ENCODE measurements at regions not wholly inside any gene's neighbourhood (a gene's known extent, or its start where the extent isn't known, plus 50 kb on each side); places are given as distances from the start of the nearest gene placed in this dataset.
"Not testable (repeated sequence)": the region's sequence is repeated elsewhere in the genome, so short reads cannot be mapped to it uniquely, and the experiment has no call there.

DNA sequence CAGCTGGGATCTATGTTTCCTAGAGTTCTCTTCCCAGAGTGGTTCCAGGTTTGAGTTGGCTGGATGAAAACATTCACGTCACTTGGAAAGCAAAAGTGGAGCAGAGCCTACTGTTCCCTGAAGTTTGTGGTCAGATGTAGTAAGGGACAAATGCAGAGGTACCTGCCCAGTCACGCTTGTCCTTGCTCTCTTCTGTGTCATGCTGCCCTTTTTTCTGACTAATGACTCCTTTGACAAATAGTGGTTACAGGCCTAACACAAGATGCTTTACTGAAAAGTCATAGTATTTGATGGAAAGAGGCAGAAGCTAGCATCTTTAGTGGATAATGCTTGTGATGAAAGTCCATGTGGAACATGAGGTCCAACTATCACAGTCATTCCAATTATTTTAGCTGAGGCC, 881.4 kb upstream of the B3GALT2 start:
- no peak for DNase-seq
- Histone ChIP-seq H3K4me2 (ENCODE audit: insufficient read depth, low read length) (no peak overlapping the region), H3K36me3 (ENCODE audit: insufficient read depth, low read length) (no peaks in the 10 kb centered on the region), H3K9me3 (ENCODE audit: insufficient read depth, low read length, severe bottlenecking) (no peaks in the 10 kb centered on the region), H3K27ac (ENCODE audit: low read length) (no peak overlapping the region), H3K4me3 (ENCODE audit: low read depth in 1 of 2, low read length in 2 of 2) (no peak overlapping the region), H3K79me2 (ENCODE audit: insufficient read depth, low read length) (no peaks in the 10 kb centered on the region), H3K27me3 (ENCODE audit: insufficient read depth, low read length, poor library complexity) (no peaks in the 10 kb centered on the region), H3K9ac (ENCODE audit: low read depth, low read length) (no peak overlapping the region), H4K20me1 (ENCODE audit: insufficient read depth, low read length) (no peaks in the 10 kb centered on the region), H2AFZ (ENCODE audit: low read depth, low read length) (no peak overlapping the region), H3K4me1 (ENCODE audit: insufficient read depth, low read length) (no peaks in the 10 kb centered on the region)
- TF ChIP-seq EZH2 (IDR thresholded peaks at IDR 0.05; ENCODE audit: borderline replicate concordance, low read depth, low read length, severe bottlenecking) (no peak), CTCF (IDR thresholded peaks at IDR 0.05; ENCODE audit: borderline replicate concordance, extremely low read depth, low read length, poor library complexity, severe bottlenecking) (no peak)
- no peak for ATAC-seq (ENCODE audit: insufficient read depth, low read depth)

GRCh38 chr1:194062962-194063361, 876.5 kb upstream of the B3GALT2 start:
- Histone ChIP-seq H3K27ac (ENCODE audit: low read length) (no peak overlapping the region), H3K4me1 (ENCODE audit: insufficient read depth, low read length) (no peaks in the 10 kb centered on the region), H4K20me1 (ENCODE audit: insufficient read depth, low read length) (no peaks in the 10 kb centered on the region), H3K9me3 (ENCODE audit: insufficient read depth, low read length, severe bottlenecking) (no peaks in the 10 kb centered on the region), H3K27me3 (ENCODE audit: insufficient read depth, low read length, poor library complexity) (no peaks in the 10 kb centered on the region), H3K79me2 (ENCODE audit: insufficient read depth, low read length) (no peaks in the 10 kb centered on the region), H3K4me2 (ENCODE audit: insufficient read depth, low read length) (no peak overlapping the region), H2AFZ (ENCODE audit: low read depth, low read length) (no peak overlapping the region), H3K9ac (ENCODE audit: low read depth, low read length) (no peak overlapping the region), H3K36me3 (ENCODE audit: insufficient read depth, low read length) (no peaks in the 10 kb centered on the region), H3K4me3 (ENCODE audit: low read depth in 1 of 2, low read length in 2 of 2) (no peak overlapping the region)
- TF ChIP-seq CTCF (IDR thresholded peaks at IDR 0.05; ENCODE audit: borderline replicate concordance, extremely low read depth, low read length, poor library complexity, severe bottlenecking) (no peak), EZH2 (IDR thresholded peaks at IDR 0.05; ENCODE audit: borderline replicate concordance, low read depth, low read length, severe bottlenecking) (no peak)
- no peak for DNase-seq
- no peak for ATAC-seq (ENCODE audit: insufficient read depth, low read depth)

GRCh38 chr1:194062526-194062925, 876.1 kb upstream of the B3GALT2 start:
- H3K9me3 ChIP-seq (ENCODE audit: insufficient read depth, low read length, severe bottlenecking) = no peaks in the 10 kb centered on the region
- H4K20me1 ChIP-seq (ENCODE audit: insufficient read depth, low read length) = no peaks in the 10 kb centered on the region
- H2AFZ ChIP-seq (ENCODE audit: low read depth, low read length) = no peak overlapping the region
- no peaks in the 10 kb centered on the region for H3K27me3 ChIP-seq (ENCODE audit: insufficient read depth, low read length, poor library complexity)
- no peak overlapping the region for H3K4me3 ChIP-seq (ENCODE audit: low read depth in 1 of 2, low read length in 2 of 2)
- DNase-seq (no peak), ATAC-seq (ENCODE audit: insufficient read depth, low read depth) (no peak)
- H3K79me2 ChIP-seq (ENCODE audit: insufficient read depth, low read length) = no peaks in the 10 kb centered on the region
- no peak overlapping the region for H3K4me2 ChIP-seq (ENCODE audit: insufficient read depth, low read length)
- no peaks in the 10 kb centered on the region for H3K36me3 ChIP-seq (ENCODE audit: insufficient read depth, low read length)
- no peak overlapping the region for H3K27ac ChIP-seq (ENCODE audit: low read length)
- H3K9ac ChIP-seq (ENCODE audit: low read depth, low read length) = no peak overlapping the region
- no peaks in the 10 kb centered on the region for H3K4me1 ChIP-seq (ENCODE audit: insufficient read depth, low read length)
- TF ChIP-seq EZH2 (IDR thresholded peaks at IDR 0.05; ENCODE audit: borderline replicate concordance, low read depth, low read length, severe bottlenecking) (no peak), CTCF (IDR thresholded peaks at IDR 0.05; ENCODE audit: borderline replicate concordance, extremely low read depth, low read length, poor library complexity, severe bottlenecking) (no peak)

- no peak overlapping the region for H3K4me3 ChIP-seq (ENCODE audit: low read depth in 1 of 2, low read length in 2 of 2)
- DNase-seq = no peak
- no peak for ATAC-seq (ENCODE audit: insufficient read depth, low read depth)
- H3K79me2 ChIP-seq (ENCODE audit: insufficient read depth, low read length) = no peaks in the 10 kb centered on the region
- no peaks in the 10 kb centered on the region for H3K4me1 ChIP-seq (ENCODE audit: insufficient read depth, low read length)
- TF ChIP-seq EZH2 (IDR thresholded peaks at IDR 0.05; ENCODE audit: borderline replicate concordance, low read depth, low read length, severe bottlenecking) = no peak
- no peak for TF ChIP-seq CTCF (IDR thresholded peaks at IDR 0.05; ENCODE audit: borderline replicate concordance, extremely low read depth, low read length, poor library complexity, severe bottlenecking)
- H3K27me3 ChIP-seq (ENCODE audit: insufficient read depth, low read length, poor library complexity) = no peaks in the 10 kb centered on the region
- no peaks in the 10 kb centered on the region for H4K20me1 ChIP-seq (ENCODE audit: insufficient read depth, low read length)
- no peak overlapping the region for H3K9ac ChIP-seq (ENCODE audit: low read depth, low read length)
- no peak overlapping the region for H3K27ac ChIP-seq (ENCODE audit: low read length)
- H2AFZ ChIP-seq (ENCODE audit: low read depth, low read length) = no peak overlapping the region
- no peak overlapping the region for H3K4me2 ChIP-seq (ENCODE audit: insufficient read depth, low read length)
- H3K9me3 ChIP-seq (ENCODE audit: insufficient read depth, low read length, severe bottlenecking) = no peaks in the 10 kb centered on the region
- H3K36me3 ChIP-seq (ENCODE audit: insufficient read depth, low read length) = no peaks in the 10 kb centered on the region
Measured at GRCh38 chr1:194060481-194060880, 874.1 kb upstream of the B3GALT2 start.

DNA sequence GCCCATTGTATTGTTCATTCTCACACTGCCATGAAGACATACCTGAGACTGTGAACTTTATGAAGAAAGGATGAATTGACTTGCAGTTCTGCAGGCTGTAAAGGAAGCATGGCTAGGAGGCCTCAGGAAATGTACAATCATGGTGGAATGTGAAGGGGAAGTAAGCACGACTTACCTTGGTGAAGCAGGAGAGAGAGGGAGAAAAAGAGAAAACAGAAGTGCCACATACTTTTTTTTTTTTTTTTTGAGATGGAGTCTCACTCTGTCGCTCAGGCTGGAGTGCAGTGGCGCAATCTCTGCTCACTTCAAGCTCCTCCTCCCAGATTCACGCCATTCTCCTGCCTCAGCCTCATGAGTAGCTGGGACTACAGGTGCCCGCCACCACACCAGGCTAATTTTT, 871.9 kb upstream of the B3GALT2 start:
- ATAC-seq (ENCODE audit: insufficient read depth, low read depth); H3K4me2 ChIP-seq (ENCODE audit: insufficient read depth, low read length); H3K36me3 ChIP-seq (ENCODE audit: insufficient read depth, low read length); DNase-seq; H3K79me2 ChIP-seq (ENCODE audit: insufficient read depth, low read length); H3K27me3 ChIP-seq (ENCODE audit: insufficient read depth, low read length, poor library complexity); H3K9ac ChIP-seq (ENCODE audit: low read depth, low read length); H3K9me3 ChIP-seq (ENCODE audit: insufficient read depth, low read length, severe bottlenecking); H3K27ac ChIP-seq (ENCODE audit: low read length); H2AFZ ChIP-seq (ENCODE audit: low read depth, low read length); H3K4me3 ChIP-seq (ENCODE audit: low read depth in 1 of 2, low read length in 2 of 2); H3K4me1 ChIP-seq (ENCODE audit: insufficient read depth, low read length); H4K20me1 ChIP-seq (ENCODE audit: insufficient read depth, low read length): not testable (repeated sequence)
